Epithelial cell of esophagus (primary cell): ENCODE measurements at regions not wholly inside any gene's neighbourhood (a gene's known extent, or its start where the extent isn't known, plus 50 kb on each side); places are given as distances from the start of the nearest gene placed in this dataset.
"Not testable (repeated sequence)": the region's sequence is repeated elsewhere in the genome, so short reads cannot be mapped to it uniquely, and the experiment has no call there.

ENCODE experiments used
- DNase-seq: peaks from one replicate; pipeline ENCODE4 v3.0.0; 2010; ENCODE audit warnings: low read depth
- H3K4me3 ChIP-seq: 2 replicates; pipeline ENCODE4 v1.5.1; 2011; ENCODE audit warnings: mild to moderate bottlenecking, low read length, control low read depth
- CTCF ChIP-seq: IDR thresholded peaks from 2 replicates; pipeline ENCODE4 v1.5.1; 2011; ENCODE audit warnings: low read depth, mild to moderate bottlenecking, low read length, control low read depth, inconsistent platforms; ENCODE audit not compliant: insufficient read depth; ENCODE audit errors: missing control alignments

GRCh38 chr9:108779551-108780325 lies 76.0 kb downstream of the ACTL7B start:
- DNase-seq = no peak
- H3K4me3 ChIP-seq = no peak overlapping the region
- TF ChIP-seq CTCF = no peak

DNA sequence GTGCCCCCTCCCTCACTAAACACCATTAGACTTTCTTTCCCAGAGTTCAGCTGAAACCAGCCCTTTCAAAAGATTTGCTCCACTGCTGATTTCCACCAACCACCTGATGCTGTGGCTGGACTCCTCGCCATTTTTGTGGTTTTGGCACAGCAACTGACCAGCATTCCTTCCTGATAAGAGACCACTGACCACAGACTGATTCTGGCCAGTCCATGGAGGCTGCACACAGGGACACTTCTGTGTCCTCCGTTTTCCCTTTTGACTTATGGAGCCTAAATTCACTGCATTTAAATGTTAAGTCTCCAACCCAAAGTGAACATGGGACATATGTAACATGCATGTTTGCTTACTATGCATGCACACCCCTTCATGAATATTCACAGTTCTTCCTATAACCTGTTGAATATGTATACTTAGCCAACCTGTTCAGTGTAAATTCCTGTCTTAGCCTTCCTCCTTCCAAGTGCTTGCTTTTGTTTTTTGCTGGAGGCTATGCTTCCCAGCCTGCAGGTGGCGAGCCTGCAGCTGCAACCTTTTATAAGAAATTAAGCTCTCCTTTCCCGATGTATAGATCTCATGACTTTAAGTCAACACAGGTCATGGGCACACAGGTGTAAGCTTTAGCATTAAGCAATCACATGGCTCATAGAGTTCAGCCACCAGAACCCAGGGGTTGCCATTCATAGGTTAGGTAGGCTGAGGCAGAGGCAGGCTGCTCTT lies 78.7 kb downstream of the ACTL7B start:
- peak; percentile 48 for TF ChIP-seq CTCF
- H3K4me3 ChIP-seq = no peak overlapping the region
- peak; percentile 52 for DNase-seq

GRCh38 chr9:108775901-108776306 lies 79.9 kb downstream of the ACTL7B start:
- H3K4me3 ChIP-seq = no peak overlapping the region
- no peak for DNase-seq
- no peak for TF ChIP-seq CTCF

DNA sequence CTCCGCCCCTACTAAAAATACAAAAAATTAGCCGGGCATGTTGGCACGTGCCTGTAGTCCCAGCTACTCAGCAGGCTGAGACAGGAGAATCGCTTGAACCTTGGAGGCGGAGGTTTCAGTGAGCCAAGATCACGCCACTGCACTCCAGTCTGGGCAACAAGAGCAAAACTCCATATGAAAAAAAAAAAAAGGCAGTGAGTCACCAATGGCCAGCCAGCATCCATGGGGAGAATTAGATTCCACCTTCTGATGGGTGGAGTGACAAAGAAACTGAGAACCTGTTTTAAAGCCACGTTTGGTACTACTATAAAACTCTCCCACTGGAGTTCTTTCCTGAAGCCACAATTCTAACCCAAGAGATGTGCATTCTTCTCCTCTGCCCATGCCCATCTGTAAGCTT lies 81.7 kb downstream of the ACTL7B start:
- peak; percentile 73 for DNase-seq

DNA sequence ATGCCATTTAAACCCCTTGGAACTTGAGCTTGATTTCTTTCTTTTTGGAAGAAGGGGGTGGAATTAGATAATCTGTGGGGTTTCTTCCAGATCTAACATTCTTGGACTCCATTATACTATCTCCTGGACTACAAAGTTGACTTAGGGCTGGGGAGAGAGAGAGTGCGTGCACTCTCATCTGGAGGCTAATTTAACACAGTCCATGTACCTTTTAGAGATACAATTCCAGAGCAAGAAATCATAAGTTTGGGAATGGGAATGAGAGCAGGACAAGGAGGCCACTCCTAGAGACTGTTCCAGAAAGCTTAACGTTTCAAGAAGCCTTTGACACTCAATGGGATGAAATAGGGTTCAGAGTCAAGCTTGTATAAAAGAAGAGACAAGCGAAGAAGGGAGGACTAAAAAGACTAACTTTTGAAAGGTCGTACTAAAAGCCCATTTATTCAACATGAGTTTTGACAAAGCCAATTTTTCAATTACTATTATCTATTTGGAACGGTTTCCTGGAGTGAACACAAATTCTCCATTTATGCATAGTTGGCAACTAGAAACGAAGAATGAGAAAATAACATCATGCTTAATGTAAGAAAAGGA lies 83.4 kb downstream of the ACTL7B start:
- no peak for TF ChIP-seq CTCF

More for the DNA sequence above, 81.7 kb downstream of the ACTL7B start:
- not testable (repeated sequence) for H3K4me3 ChIP-seq

DNA sequence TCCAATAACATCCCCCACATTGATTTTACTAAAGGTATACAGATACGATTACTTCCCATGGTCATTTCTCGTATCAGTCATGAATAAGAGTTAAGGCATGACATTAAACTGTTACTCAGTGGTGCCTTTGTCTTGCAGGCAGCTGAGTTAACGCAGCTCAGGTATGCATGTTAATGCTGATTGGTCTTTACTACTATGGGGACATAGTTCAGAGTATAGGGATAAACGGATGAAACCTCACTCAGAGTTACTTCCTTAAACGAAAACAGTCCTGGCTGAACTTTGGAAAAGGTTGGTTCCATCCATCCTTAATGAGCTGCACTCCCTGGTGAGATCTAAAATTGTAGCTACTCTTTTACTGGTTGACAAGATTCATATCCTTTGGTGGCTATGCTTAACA lies 87.0 kb downstream of the ACTL7B start:
- TF ChIP-seq CTCF = no peak
- no peak overlapping the region for H3K4me3 ChIP-seq
- DNase-seq = no peak

More for the DNA sequence above, 83.4 kb downstream of the ACTL7B start:
- H3K4me3 ChIP-seq = no peak overlapping the region
- no peak for DNase-seq

- no peak for TF ChIP-seq CTCF
- no peak overlapping the region for H3K4me3 ChIP-seq
- DNase-seq = no peak
These were observed 89.1 kb downstream of the ACTL7B start for GRCh38 chr9:108766626-108767161.
